ENCODE measurements at regions not wholly inside any gene's neighbourhood (a gene's known extent, or its start where the extent isn't known, plus 50 kb on each side); places are given as distances from the start of the nearest gene placed in this dataset.

GRCh38 chr11:109264128-109264527 is 157.9 kb upstream of the C11orf87 start:
- no peaks in the 10 kb centered on the region for H3K36me3 ChIP-seq (ENCODE audit: control insufficient read depth in 1 of 2, insufficient read depth in 2 of 2, low read length in 2 of 2)
- no peak for TF ChIP-seq POLR2A (IDR thresholded peaks at IDR 0.05; ENCODE audit: borderline replicate concordance, extremely low read depth, insufficient read depth, insufficient read length)
- no peak for TF ChIP-seq YY1 (IDR thresholded peaks at IDR 0.05; ENCODE audit: extremely low read depth, insufficient replicate concordance, low read depth, low read length)
- no peak for TF ChIP-seq CEBPB (IDR thresholded peaks at IDR 0.05; ENCODE audit: low read depth)
- TF ChIP-seq JUND (IDR thresholded peaks at IDR 0.05): no peak
- no peak for TF ChIP-seq RAD21 (IDR thresholded peaks at IDR 0.05; ENCODE audit: low read depth)
- ChIA-PET CTCF (no interaction called here), POLR2A (no interaction called here), RAD21 (ENCODE audit: low non-redundant PET in 1 of 2, low total read pairs in 2 of 2, uncharacterized antibody in 2 of 2, unreplicated experiment in 2 of 2) (no interaction called here)
- H3K4me1 ChIP-seq (ENCODE audit: control insufficient read depth in 1 of 2, insufficient read depth in 2 of 2, low read length in 2 of 2): no peaks in the 10 kb centered on the region
- no peak overlapping the region for H3K27ac ChIP-seq (ENCODE audit: low read depth, low read length)
- H3K9ac ChIP-seq (ENCODE audit: low read length): no peak overlapping the region
- ATAC-seq: no peak
- intact Hi-C loops (cut with micrococcal nuclease): loop anchor here (5.0 kb wide), 1 partner anchor 52 kb away; no protein-coding TSS in a partner anchor
- no peak overlapping the region for H2AFZ ChIP-seq (ENCODE audit: low read depth, low read length, poor library complexity, severe bottlenecking)
- BruUV-seq (replicated peaks): no TSS peak
- H4K20me1 ChIP-seq (ENCODE audit: insufficient read depth): no peaks in the 10 kb centered on the region
- H3K4me3 ChIP-seq (replicated peaks in 1 of 2; ENCODE audit: low read depth in 1 of 2, low read length in 2 of 2): no peak overlapping the region
- no peaks in the 10 kb centered on the region for H3K27me3 ChIP-seq (ENCODE audit: insufficient read depth, low read length)
- 0 out of 4 replicates have a peak, but pooled peaks cover 0 to 4% of the 10 kb centered on the region in 2 experiments for H3K9me3 ChIP-seq (ENCODE audit: control insufficient read depth in 1 of 2, insufficient read depth in 1 of 2, low read depth in 1 of 2, low read length in 2 of 2)
- no peak overlapping the region for H3K4me2 ChIP-seq (ENCODE audit: low read length)
- H3K9me2 ChIP-seq (ENCODE audit: insufficient read depth): no peaks in the 10 kb centered on the region
- no peaks in the 10 kb centered on the region for H3K79me2 ChIP-seq (ENCODE audit: insufficient read depth, low read length)
- no peak for DNase-seq (ENCODE audit: low read depth, low spot score)

DNA sequence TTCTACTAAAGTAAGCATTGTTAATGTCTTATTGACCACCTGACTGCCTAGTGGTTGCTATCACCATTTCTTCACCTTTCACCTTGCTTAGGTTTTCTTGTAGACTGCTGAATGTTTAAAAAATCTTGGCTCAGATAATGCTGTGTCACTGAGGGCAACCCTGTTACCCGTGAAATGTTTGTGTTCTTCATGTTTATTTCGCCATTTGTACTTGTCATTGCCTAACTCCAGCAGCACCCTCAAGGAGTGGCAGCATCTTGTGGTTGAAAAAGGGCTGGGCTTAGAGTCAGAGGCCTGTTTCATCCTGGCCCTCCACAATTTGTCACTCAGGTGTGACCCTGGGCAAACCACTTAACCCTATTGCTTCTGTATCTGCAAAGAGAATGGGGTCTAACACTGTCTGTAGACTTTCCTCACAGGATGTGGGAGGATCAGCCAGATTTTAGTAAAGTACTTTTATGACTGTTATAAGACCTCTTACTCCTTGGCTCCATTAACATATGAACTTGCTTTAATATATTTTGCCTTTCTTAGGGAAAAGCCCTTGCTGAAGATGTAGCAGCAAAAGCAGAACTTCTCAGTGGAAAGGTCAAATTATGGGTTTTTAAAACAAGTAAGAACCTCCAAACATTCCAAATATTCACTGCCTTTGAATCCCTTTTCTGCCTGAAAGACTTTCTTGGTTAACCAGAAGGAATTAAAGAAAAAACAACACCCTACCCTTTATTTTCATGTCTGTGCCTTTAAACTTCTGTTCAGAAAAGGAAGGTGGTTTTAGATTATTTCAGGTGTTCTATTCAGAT is 154.5 kb upstream of the C11orf87 start:
- Histone ChIP-seq H3K9ac (ENCODE audit: low read length) (no peak overlapping the region), H3K79me2 (ENCODE audit: insufficient read depth, low read length) (no peaks in the 10 kb centered on the region)

More for the DNA sequence above, 154.5 kb upstream of the C11orf87 start:
- H3K4me2 ChIP-seq (ENCODE audit: low read length): no peak overlapping the region
- H3K27ac ChIP-seq (ENCODE audit: low read depth, low read length): no peak overlapping the region
- no peaks in the 10 kb centered on the region for H3K9me2 ChIP-seq (ENCODE audit: insufficient read depth)
- POLR2A ChIA-PET: no interaction called here
- CTCF ChIA-PET: no interaction called here
- no peak overlapping the region for H3K4me3 ChIP-seq (replicated peaks in 1 of 2; ENCODE audit: low read depth in 1 of 2, low read length in 2 of 2)
- DNase-seq (ENCODE audit: low read depth, low spot score) (no peak), ATAC-seq (no peak)
- RAD21 ChIA-PET (ENCODE audit: low non-redundant PET in 1 of 2, low total read pairs in 2 of 2, uncharacterized antibody in 2 of 2, unreplicated experiment in 2 of 2): no interaction called here
- BruUV-seq (replicated peaks): no TSS peak
- H4K20me1 ChIP-seq (ENCODE audit: insufficient read depth): no peaks in the 10 kb centered on the region
- H3K4me1 ChIP-seq (ENCODE audit: control insufficient read depth in 1 of 2, insufficient read depth in 2 of 2, low read length in 2 of 2): no peaks in the 10 kb centered on the region
- H2AFZ ChIP-seq (ENCODE audit: low read depth, low read length, poor library complexity, severe bottlenecking): no peak overlapping the region
- H3K27me3 ChIP-seq (ENCODE audit: insufficient read depth, low read length): no peaks in the 10 kb centered on the region
- no peaks in the 10 kb centered on the region for H3K36me3 ChIP-seq (ENCODE audit: control insufficient read depth in 1 of 2, insufficient read depth in 2 of 2, low read length in 2 of 2)
- 0 out of 4 replicates have a peak, but pooled peaks cover 0 to 3% of the 10 kb centered on the region in 2 experiments for H3K9me3 ChIP-seq (ENCODE audit: control insufficient read depth in 1 of 2, insufficient read depth in 1 of 2, low read depth in 1 of 2, low read length in 2 of 2)
- intact Hi-C loops (cut with micrococcal nuclease): no loop called here
- no peak for TF ChIP-seq CEBPB (IDR thresholded peaks at IDR 0.05; ENCODE audit: low read depth)
- TF ChIP-seq JUND (IDR thresholded peaks at IDR 0.05): no peak
- TF ChIP-seq ELF1 (IDR thresholded peaks at IDR 0.05; ENCODE audit: borderline replicate concordance, low read depth): no peak
- TF ChIP-seq, protein P1, sequence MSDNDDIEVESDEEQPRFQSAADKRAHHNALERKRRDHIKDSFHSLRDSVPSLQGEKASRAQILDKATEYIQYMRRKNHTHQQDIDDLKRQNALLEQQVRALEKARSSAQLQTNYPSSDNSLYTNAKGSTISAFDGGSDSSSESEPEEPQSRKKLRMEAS (IDR thresholded peaks at IDR 0.05): no peak
